HG03139 (cell line): ENCODE measurements at regions not wholly inside any gene's neighbourhood (a gene's known extent, or its start where the extent isn't known, plus 50 kb on each side); places are given as distances from the start of the nearest gene placed in this dataset.
"Not testable (repeated sequence)": the region's sequence is repeated elsewhere in the genome, so short reads cannot be mapped to it uniquely, and the experiment has no call there.

ENCODE experiments used
- ATAC-seq: cut with Tn5 transposase; IDR thresholded peaks from one replicate; pipeline ENCODE4 v1.9.1; 2021; ENCODE audit not compliant: unreplicated experiment

DNA sequence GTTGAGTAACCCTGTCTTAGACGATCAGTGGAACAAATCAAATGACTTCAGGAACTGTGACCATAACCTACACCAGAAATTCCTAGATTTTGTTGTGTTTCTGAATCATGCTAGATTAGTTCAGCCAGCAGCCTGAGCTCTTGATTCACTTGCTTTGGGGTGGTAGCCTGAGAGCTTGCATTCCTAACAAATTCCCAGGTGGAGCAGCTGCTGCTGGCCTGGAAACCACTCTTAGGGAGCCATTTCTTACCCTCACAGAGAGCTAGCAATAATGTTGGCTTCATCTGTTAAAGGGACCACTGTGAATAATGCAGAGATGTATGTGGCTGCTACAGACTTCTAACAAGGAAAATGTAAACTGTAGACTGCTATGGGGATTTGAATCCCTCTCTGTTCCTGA, 388.1 kb upstream of the PRR20A start:
- no peak for ATAC-seq

DNA sequence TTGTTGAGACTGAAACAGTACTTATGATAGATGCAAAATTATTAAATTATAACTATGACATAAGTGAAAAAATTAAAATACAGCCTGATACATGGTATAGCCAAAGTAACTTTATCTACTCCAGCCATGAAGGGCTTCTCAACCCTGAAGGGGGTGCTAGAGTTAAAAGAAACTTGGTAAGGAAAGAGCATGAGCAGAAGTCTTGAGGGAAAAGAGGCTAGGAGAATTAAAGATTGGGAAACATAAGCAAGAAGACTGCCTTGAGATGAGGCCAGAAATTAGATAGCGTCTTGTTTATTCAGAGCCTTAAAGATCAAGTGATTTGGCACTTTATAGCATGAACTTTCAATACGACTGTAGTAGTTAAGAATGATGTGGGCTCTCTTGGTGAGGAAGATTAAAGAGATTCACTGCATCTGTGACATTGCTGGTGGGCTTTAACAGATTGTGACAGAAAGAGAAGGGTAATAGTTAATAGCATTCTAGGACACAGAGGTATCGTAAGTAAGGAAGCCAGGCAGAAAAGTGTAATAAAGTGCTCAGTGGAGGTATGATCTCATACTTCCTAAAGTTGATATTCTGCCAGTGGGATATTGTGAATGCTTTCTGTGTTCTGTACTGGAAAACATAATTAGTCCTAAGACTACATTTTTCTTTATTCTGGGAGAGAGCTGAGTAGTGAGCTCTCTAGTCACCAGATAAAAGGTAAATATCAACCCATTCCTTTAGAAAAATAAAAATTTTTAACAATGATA, 385.4 kb upstream of the PRR20A start:
- ATAC-seq: no peak

DNA sequence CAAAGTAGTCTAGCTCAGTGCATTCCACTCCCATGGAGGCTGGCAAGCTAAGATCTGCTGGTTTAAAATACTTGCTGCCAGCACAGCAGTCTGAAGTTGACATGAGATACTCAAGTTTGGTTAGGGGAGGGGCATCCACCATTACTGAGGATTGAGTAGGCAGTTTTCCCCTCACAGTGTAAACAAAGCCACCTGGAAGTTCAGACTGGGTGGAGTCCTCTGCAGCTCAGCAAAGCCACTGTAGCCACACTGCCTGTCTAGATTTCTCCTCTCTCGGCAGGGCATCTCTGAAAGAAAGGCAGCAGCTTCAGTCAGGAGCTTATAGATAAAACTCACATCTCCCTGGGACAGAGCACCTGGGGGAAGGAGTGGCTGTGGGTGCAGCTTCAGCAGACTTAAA, 377.4 kb upstream of the PRR20A start:
- not testable (repeated sequence) for ATAC-seq

DNA sequence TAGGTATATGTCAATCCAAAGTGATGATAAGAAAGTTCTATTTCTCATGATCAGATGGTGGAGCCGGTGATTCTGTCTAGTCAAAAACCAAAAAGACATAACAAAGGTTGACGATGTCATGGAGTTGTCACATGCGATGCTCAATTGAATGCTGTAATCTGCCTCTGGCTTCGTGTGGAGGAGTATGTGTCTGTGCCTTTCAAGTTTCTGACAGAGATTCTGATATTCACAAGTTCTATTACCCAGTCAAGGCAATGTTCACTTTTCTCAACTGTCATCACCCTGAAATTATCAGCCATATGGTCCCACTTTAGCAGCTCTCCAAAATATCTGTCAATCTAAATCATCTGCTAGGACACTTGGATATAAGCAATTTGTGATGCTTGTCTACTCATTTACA, 367.6 kb upstream of the PRR20A start:
- ATAC-seq: no peak

DNA sequence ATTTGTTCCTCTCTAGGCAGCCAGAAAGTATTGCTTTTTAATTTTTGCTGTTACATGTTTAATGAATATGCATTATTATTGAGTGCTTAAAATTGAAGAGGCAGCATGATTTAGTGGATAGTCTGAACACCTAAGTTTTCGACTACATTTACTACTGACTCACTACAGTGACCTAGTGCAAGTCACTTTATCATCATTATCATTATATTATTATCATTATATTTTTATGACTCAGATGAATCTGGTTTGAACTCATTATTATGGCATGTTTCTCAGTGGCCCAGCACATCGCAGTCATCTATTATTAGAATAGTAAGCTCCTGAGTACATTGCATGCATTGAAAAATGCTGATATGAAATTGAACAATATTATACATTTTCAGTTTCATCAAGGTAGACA, 351.2 kb upstream of the PRR20A start:
- ATAC-seq: no peak

DNA sequence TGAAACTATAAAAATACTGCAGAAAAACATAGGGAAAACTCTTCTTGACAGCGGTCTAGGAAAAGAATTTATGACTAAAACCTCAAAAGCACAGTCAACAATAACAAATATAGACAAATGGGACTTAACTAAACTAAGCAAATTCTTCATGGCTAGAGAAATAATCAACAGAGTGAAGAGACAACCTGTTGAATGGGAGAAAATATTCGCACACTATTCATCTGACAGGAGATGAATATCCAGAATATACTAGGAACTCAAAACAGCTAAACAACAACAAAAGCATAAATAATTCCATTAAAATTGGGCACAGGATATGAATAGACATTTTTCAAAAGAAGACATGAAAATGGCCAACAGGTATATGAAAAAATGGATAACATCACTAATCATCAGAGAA, 303.6 kb upstream of the PRR20A start:
- no peak for ATAC-seq

DNA sequence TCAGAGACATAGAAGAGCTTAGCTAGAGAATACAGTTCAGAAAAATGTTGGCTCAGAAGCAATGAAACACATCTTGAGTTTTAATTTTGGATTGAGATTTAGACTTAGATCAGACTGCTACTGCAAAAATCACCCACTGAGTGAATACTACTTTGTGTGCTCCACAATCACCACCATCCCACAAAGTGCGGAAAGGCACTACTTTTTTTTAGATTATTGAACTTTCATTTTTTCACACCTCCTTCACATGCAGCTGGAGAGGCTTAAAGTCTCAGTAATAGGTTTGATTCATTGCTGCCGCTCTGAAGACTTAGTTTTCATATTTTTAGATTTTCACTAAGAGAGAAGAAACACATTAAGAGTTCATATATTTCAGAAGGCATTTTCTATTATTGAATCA, 289.9 kb upstream of the PRR20A start:
- no peak for ATAC-seq

DNA sequence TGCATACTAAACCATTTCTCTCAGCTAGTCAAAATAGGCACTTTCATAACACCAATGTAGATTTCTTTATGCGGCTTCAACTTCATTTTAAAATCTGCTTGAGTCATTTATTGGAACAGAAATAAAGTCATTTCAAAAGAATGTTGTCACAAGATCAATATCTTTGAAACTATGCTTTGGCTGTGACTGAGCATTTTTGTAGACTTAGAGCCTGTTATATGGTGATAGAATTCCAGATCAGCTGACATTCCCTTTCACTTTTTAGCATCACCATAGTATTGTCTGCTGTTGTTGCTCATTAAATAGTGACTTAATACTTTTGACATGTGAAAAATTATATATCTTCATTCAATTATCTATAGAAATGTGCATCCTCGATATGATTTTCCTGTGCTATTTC, 279.2 kb upstream of the PRR20A start:
- ATAC-seq: no peak

DNA sequence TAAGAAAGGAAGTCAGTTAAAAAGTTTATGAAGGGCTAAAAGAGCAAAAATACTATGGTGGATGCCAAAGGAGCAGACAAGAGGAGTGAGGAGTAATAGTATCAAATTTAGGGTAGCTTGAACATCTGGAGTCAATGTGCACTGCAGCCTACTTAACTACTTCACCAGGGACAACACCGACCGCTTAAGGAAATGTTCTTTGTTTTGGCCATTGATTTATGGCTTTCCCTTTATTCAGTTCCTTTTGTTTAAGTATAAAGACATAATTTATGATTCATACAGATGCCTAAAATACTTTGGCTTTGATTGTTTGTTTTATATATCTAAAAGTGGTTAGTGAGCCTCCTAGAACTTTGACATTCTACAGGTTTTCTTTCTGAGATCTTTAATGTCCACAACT, 276.3 kb upstream of the PRR20A start:
- ATAC-seq: no peak

DNA sequence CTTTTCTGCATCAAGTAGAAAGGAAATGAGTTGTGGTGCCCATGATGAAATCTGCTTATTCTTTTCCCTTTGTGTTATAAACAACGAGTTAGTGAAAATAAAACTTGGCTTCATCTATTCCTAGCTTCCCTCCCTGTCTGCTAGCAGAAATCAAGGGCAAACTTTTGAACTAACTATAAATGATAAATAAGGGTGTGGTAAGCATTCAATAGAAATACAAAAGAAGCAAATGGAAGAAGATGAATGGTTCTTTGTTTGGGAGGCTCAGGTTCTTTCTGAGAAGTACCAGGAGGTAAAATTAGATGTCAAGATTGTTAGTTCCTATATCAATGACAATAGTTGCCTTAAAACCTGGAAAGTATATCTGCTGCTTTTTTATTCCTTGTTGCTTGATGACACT, 275.3 kb upstream of the PRR20A start:
- ATAC-seq: no peak

DNA sequence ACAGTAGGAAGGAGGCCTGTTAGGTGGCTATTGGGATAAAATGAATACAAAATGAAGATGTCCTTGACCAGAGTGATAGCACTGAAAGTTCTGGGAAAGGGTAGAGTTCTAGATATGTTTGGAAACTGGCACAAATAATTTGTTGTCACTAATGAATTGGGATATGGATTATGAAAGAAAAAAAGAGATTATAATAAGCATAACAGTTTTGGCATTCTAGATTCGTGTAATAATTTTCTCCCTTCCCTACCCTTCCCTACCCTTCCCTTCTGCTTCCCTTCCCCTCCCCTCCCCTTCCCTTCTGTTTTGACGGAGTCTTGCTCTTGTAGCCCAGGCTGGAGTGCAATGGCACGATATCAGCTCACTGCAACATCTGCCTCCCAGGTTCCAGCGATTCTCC, 271.0 kb upstream of the PRR20A start:
- ATAC-seq: no peak

DNA sequence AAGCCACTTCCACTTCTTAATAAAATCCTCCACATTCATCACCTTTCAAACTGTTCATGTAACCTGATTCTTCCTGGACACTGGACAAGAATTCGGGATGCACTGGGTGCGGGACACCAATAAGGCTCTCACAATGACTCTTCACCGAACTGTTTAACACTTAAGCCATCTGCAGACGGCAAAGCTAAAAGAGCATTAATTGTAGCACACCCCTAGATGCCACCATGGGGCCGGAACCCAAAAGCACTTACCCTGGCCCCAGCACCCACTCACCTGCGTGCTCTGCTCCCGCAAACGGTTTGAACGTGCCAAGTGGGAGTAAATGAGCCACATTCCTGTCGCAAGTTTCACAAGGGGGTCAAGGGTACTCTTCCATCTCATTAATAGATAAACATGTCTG, 254.3 kb upstream of the PRR20A start:
- no peak for ATAC-seq

DNA sequence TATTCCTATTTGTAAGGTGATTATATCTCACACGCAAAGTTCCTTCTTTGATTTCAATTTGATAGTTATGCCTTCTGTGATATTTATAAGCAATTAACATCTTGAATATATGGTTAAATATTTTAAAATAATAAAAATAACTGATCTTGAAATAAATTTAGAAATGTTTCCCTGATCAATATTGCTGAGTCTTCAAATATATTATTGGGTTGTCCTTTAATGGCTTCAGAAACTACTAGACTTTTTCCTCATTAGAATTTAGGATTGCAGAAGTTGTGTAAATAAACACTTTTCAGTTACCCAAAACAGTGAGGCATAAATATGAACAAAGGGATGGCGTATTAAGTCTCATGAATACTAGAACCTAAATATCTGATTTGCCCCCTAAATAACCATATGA, 252.3 kb upstream of the PRR20A start:
- ATAC-seq: no peak

DNA sequence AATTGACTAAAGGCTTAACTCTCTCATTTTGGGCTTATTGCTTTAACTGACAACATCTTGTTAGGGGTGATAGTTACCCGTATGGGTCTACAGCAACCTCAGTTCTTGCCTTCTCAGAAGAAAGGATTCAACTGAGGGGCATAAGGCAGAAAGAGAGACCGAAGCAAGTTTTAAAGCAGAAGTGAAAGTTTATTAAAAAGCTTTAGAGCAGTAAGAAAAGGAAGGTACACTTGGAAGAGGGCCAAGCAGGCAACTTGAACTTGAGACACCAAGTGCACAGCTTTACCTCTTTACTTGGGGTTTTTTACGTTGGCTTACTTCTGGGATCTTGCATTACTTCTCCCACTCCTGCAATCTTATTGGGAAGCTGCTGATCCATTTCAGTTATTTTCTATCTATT, 246.9 kb upstream of the PRR20A start:
- ATAC-seq: no peak

DNA sequence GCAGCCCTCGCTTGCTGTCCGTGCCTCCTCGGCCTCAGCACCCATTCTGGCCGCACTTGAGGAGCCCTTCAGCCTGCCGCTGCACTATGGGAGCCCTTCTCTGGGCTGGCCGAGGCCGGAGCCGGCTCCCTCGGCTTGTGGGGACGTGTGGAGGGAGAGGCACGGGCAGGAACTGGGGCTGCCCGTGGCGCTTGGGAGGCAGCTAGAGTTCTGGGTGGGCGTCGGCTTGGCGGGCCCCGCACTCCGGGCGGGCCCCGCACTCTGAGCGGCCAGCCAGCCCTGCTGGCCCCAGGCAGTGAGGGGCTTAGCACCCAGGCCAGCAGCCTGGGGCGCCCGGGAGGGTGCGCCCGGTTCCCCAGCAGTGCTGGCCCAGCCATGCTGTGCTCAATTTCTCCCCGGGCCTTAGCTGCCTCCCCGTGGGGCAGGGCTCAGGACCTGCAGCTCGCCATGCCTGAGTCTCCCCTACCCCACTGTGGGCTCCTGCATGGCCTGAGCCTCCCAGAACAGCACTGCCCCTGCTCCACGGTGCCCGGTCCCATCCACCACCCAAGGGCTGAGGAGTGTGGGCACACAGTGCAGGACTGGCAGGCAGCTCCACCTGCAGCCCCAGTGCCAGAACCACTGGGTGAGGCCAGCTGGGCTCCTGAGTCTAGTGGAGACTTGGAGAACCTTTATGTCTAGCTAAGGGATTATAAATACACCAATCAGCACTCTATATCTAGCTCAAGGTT, 240.0 kb upstream of the PRR20A start:
- ATAC-seq: no peak

DNA sequence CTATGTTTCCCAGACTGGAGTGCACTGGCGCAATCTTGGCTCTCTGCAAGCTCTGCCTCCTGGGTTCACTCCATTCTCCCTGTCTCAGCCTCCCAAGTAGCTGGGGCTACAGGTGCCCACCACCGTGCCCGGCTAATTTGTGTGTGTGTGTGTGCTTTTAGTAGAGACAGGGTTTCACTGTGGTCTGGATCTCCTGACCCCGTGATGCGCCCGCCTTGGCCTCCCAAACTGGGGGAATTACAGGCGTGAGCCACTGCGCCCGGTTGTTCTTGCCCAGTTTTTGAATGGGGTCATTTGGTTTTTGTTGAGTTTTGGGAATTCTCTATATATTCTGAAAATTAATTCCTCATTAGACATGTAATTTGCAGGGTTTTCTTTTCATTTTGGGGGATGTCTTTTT, 238.4 kb upstream of the PRR20A start:
- ATAC-seq: no peak

DNA sequence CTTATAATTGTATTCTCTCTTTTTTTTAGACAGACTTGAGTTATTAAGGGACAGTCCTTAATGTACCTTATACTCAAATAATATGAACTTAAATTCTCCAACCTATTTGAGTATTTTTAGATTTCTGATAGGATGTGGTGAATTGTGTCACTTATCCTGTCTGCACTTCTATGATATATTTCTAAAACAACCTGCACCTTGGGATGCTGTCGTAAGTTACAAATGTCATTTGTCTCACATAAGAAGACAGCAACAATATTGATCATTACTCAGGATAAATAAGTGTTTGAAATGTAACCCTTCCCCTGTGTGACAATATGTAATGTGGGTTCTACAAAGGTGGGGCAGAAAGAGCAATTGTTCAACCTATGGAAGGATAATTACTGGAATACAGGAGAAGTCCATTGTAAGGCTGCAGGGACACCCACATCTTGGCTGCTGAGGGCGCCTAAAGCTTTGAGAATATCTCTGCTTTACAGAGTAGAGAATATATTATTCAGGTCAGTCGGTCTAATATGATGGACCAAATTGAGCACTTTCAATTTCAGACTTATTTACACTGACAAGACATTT, 236.9 kb upstream of the PRR20A start:
- no peak for ATAC-seq

DNA sequence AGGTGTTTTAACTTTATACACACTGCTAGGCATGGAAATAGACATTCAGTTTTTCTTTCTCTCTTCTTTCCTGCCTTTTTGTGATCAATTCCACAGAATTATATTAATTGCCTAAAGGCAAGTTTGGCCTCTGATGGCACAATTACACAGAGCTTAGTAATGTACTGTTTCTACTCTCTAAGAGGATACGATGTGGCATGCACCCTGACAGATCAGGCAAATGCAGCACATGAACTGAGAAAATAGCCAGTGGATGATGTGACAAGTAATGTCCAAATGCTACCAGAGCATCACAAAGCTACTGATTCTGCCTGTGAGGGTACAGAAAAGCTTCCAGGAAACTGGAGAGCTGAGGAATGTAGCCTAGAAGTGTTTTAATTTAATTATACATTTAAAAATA, 233.8 kb upstream of the PRR20A start:
- no peak for ATAC-seq

DNA sequence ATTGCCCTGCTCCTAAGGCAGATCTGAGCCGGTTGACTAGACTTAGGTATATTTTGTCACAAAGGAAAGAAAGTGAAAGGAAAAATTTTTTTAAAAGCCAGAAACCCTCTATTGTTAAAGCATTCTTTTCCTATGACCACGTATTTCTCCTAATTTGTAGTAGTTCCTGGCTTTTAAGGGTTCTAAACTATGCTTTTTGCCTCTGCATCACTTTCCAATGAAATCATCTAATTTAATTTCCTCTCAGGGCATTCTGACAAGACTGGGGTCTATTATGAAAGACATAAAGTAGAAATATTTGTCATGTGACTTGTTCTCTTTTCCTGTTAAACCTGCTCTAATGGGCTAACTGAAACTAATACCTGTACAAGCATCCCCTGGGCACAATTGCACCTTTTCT, 233.0 kb upstream of the PRR20A start:
- no peak for ATAC-seq

DNA sequence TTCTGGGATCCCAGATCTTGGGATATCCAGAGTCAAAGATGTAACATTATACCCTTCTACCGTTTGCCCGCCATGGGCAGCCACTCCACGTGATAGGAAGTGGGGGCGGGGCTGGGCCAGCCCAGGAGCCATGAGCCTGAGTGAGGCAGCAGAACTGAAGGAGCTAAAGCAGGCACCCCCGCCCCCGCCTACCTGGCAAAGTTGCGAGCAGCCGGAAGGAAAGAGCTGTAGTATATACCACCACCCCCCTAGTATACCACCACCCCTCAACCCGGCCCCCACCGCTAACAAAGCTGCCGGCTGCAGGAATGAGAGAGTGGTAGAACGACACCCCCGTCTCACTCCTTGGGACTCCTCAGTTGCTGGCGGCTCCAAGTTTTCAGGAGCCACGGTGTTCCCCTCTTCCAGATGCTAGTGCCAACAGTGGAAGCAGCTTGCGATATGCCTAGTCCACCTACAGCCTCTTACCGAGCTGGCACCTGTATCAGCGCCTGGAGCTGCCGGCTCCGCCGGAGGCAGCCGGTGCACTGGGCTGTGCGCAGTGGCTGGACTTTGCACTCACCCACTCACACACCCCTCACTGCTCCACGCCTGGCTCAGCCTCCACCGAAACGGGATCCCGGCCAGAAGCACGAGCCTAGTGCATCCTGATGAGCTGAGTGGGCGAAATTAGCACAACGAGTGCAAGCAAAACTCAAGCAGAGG, 230.7 kb upstream of the PRR20A start:
- no peak for ATAC-seq

DNA sequence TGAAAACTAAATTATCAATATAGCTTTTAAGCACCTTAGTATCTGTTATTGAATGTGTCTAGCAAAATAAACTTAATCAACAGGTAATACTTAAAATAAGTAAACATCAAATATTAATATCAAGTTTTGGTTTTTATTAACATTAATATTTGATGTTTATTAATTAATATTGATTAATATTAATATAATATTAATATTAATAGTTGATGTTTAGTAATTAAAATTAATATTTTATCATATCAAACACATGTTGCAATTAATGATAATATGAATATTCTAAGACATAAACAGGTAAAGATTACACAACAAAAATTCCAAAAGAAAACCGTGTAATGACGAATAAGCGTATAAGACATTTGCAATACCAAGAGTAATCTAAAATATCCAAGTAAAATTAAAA, 222.8 kb upstream of the PRR20A start:
- ATAC-seq: no peak

DNA sequence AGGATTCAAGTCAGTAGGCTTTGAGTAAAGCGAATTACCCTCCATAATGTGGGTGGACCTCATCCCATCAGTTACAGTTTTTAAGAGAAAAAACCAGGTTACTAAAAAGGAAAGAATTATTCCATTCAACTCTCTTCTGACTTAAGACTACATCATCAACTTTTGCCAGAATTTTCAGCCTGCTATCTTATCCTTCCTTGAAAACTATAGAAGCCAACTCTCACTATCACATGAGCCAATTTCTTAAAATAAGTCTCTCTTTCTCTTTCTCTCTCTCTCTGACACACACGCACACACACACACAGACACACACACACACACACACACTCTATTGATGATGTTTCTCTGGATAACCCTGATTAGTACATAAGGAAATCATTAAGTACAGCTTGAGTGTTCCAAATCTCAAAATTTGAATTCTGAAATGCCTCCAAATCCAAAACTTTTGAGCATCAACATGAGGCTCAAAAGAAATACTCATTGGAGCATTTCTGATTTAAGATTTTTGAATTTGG, 217.0 kb upstream of the PRR20A start:
- no peak for ATAC-seq
